ENCODE measurements at regions not wholly inside any gene's neighbourhood (a gene's known extent, or its start where the extent isn't known, plus 50 kb on each side); places are given as distances from the start of the nearest gene placed in this dataset.

DNA sequence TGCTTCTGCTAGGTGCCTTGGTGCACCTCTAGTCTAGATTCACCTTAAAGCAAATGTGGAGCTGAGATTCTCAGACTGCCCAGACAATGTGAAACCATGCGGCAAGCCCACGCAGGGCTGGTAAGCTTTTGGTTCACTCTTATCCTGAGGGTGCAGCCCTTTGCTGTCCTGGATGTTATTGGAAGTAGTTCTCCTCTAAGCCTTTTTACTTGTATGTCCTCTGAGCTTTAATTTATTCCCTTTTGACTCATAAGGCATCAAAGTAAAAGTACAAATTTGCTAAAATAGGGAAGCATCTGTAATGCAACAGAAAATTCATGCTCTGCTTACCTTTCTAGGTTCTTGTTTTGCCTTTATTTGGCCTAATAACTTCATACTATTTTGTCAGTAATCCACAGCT, 186.8 kb downstream of the MACC1 start:
- TF ChIP-seq, protein P1, sequence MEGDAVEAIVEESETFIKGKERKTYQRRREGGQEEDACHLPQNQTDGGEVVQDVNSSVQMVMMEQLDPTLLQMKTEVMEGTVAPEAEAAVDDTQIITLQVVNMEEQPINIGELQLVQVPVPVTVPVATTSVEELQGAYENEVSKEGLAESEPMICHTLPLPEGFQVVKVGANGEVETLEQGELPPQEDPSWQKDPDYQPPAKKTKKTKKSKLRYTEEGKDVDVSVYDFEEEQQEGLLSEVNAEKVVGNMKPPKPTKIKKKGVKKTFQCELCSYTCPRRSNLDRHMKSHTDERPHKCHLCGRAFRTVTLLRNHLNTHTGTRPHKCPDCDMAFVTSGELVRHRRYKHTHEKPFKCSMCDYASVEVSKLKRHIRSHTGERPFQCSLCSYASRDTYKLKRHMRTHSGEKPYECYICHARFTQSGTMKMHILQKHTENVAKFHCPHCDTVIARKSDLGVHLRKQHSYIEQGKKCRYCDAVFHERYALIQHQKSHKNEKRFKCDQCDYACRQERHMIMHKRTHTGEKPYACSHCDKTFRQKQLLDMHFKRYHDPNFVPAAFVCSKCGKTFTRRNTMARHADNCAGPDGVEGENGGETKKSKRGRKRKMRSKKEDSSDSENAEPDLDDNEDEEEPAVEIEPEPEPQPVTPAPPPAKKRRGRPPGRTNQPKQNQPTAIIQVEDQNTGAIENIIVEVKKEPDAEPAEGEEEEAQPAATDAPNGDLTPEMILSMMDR (conservative IDR thresholded peaks at IDR 0.05 in 1 of 2, IDR thresholded peaks at IDR 0.05 in 1 of 2; ENCODE audit: low read depth in 1 of 2, low read length in 2 of 2), result no peak
- no peak for TF ChIP-seq EZH2 (IDR thresholded peaks at IDR 0.05; ENCODE audit: low read length, missing control alignments)
